GM21737 (cell line): ENCODE measurements at regions not wholly inside any gene's neighbourhood (a gene's known extent, or its start where the extent isn't known, plus 50 kb on each side); places are given as distances from the start of the nearest gene placed in this dataset.

Experiments
- ATAC-seq: cut with Tn5 transposase; IDR thresholded peaks from one replicate; pipeline ENCODE4 v1.9.1; 2021; ENCODE audit warnings: mild to moderate bottlenecking, moderate library complexity; ENCODE audit not compliant: unreplicated experiment

DNA sequence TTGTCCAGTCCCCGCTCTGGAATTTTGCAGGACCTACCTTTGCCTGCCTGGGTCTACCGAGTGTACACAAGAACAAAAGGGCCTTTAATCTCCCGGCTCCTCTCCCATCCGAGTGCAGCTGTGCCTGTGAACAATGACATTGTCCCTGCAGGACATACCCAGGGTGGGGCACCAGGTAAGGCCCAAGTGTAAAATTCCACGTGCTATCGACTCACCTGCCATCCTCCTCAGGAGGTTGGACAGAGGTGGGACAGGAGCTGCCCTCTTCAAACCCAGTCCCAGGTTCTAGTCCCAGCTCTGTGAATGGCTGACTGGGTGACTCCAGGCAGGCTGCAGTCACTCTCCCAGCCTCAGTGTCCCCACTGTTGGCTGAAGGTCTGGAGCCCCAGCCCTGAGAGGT is 159.6 kb upstream of the ALDH1B1 start:
- ATAC-seq, result no peak

DNA sequence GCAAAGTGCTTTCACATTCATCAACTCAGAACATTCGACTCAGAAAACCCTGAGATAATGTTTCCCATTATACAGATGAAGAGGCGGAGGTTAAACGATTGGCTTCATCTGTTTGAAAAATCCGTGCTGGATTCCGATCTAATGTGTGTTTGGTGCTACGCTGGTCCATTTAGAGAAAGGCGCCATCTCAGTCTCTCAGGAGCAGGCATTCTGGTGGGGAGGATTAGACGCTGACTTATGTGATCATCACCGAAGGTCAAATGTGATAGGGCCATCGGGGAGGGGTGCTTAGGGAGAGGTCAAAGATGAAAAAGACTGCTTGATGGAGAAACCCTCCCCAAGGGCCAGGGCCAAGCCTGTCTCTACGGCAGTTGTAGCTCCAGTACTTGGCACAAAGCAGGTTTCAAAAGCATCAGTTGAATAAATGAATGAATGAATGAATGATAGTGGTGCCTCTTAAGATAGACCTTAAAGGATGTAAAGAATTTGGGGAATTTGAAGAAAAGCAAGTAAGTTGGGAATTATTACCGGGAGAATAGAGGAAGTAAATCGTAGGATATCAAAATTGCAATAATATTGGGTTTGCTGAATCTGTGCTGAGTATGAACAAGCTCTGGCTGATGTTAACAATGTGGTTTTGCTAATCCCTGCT is 160.6 kb upstream of the SHB start:
- ATAC-seq, result no peak

DNA sequence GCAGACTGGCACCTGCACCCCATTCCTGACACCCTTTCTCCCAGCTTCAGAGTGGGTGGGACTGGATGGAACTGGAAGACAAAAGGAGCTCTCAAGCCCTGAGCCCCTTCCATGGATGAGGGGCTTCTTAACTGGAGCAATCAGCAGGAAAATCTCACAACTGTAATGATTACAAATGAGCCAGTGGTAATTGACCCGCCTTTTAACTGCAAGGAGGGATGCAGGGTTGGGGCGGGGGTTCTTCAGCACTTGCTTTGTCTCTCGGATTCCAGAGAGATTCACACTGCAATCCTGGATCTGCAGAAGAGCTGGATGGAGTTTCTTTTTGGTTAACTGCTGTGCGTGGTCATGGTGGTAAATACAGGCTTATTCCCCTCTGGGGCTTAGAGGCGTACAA is 160.1 kb upstream of the SHB start:
- ATAC-seq, result no peak

DNA sequence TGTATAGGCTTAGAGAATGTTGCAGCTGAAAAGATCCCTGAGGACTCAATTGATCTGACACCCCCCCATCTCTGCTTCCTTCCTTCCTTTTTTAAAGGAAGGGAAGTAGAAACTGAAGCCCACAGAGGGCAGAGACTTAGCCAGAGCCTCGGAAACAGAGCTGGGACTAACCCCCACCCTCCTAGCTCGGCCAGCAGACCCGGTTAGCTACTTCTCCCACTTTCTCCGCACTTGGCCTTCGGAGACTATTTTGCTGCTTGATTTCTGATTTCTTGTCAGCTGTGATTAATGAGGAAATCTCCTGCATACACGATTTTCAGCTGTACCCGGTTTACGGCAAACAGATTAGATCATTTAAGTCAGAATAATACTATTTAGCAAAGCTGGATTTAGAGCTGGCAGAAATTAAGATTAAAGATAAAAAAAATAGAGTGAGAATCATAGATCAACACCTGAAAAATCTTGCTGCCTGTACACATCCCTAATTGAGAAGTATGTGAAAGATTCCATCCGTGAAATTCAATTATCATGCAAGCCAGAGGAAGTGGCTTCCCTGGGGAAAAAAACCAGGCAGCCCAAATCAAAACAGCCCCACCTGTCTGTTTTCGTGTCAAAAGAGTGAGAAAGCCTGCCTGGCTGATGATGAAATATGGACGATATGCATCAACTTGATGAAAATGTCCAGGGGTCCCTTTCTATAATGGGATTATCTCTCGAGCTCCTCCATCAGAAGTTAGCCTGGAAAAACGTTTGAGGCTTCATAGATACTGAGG is 159.5 kb upstream of the SHB start:
- no peak for ATAC-seq

DNA sequence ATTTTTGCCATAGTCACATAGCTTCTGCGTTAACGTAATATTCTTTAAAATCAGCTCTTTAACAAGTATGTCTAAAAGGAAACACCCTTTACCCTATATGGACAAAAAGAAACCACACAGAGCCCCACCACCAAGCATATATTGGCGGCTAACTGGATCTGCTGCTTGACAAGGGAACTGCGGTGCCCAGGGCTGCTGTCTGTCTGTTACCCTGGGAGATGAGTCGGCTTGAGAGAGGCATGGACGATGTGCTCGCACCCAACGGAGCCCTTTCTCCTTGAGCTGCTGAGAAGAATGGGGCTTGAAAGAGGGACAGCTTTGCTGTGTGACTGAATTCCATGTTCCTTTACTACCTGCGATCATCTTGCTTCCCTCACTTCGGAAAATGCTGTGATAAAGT is 158.6 kb upstream of the SHB start:
- no peak for ATAC-seq

DNA sequence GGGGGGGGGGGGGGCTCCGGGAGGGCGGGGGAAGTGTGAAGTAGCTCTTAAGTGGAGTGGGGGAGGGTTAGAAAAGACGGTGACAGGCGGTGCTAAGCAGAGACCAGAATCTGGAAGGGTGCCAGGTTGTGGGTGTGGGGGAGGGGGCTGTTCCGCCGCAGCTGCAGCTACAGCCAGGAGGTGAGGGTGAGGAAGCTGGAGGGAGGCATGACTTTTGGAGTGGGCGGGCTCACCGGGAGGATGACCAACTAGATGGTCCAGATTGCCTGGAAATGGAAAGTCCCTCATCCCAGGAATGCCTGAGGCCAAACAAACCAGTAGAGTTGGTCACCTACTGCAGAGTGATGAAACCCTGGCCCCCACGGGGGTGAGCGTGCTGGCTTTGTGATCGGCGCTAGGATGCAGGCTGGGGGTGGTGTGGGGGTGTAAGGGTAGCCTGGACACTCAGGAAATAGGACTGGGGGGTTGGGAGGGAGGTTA is 158.1 kb upstream of the SHB start:
- no peak for ATAC-seq

DNA sequence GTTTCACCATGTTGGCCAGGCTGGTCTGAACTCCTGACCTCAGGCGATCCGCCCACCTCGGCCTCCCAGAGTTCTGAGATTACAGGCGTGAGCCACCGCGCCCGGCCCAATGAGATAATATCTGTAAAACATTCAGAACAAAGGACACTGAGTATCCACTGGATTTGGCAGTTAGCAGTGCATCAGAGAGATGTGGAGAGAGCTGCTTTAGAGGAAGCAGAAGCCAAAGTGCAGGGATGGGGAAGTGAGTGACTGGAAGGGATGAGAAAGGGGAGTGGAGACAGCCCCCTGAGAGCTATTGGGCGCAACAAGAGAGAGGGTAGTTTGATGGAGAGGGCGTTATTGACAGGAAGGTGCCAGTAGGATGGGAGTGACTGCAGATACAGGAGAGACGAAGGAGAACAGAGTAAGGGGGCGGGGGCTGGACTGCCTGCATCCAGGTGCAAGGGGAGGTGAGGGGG is 157.5 kb upstream of the SHB start:
- ATAC-seq, result no peak

DNA sequence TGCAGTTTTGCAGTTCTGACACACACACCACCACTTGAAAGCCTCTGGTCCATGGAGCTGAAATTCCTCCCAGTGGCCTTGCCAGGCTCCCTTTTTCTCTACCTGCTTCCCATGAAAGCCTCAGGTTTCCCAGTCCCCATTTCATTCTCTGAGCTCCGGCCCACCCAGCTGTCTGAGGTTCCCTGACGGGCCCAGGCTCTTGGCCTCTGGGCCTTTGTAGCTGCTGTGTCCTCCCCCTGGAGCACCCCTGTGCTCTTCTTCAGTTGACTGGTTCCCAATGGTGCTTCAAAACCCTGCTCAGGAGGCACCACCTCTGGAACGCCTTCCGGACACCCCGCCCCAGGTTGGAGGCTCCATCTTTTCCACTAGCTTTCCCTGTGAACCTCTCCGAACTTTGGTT is 155.9 kb upstream of the SHB start:
- no peak for ATAC-seq

DNA sequence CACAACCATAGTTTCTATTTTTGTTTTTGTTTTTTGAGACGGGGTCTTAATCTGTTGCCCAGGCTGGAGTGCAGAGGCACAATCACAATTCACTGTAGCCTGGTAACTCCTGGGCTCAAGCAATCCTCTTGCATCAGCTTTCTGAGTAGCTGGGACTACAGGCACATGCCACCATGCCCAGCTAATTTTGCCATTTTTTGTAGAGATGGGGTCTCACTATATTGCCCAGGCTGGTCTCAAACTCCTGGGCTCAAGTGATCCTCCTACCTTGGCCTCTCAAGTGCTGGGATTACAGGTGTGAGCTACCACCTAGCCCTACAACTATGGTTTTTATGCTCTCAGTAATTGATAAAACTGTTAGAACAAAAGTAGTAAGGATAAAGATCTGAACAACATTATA is 147.5 kb upstream of the SHB start:
- no peak for ATAC-seq

DNA sequence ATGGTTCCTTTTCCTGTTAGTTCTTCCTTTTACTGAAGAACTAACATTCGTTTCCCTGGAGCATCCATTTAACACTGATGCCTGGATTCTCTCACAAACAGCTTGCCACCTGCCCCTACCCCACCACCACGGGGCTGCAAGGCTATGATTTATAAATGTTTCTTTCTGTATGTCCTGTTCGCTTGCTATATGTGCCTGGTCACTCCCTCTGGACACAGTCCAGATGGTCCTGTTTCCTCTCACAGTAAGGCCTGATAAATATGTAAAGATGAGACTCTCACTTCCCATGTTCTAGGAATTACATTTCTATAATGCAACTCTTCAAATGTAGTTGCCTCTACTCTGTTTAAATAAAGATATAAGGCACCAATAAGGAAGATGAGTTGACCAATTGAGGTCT is 146.4 kb upstream of the SHB start:
- ATAC-seq, result no peak

DNA sequence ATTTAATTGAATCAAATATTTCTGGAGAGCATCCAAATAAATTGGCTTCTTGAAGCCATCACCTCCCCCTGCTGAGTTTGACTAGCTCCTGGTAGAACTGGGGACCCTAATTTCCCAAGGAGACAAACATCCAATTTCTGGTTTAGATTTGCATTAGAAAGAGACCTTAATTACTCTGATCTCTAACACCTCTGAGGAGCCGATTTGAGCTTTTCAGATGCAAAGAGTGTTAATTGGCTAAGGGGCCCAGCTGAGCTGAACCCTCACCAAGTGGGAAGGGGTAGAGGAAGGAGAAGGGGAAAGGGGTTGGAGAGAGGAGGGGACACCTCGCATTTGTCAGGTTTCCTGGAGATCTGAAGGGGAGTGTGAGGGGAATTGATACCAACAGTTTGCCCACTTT is 145.4 kb upstream of the SHB start:
- ATAC-seq, result no peak

DNA sequence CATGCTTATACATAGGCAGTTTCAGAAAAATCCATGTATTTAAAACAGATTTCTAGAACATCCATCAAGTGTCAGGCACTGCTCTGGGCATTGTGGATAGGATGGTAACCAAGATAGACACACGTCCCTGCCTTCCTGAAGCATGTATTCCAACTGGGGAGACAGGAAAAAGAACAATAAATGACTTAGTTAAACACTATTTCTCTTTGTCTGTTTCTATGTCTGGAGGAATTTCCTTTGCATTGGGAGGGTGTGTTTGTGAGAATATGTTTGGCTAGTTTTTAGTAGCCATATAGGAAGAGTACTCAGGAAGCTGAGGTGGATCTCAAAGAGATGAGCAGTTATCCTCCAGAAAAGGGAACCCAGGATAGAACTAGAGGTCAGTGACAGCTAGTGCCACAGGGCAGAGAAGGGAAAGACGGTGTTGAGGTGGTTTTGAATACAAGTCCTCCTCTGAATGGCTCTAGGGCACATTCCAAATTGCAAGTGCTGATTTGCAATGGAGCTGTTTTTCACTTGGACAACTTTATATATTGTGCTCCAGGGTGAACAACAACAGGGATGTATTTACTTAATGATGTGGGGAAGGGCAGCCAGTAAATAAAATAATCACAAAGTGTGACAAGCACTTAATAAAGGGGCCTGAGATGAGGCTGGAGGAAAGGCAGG is 144.7 kb upstream of the SHB start:
- no peak for ATAC-seq

DNA sequence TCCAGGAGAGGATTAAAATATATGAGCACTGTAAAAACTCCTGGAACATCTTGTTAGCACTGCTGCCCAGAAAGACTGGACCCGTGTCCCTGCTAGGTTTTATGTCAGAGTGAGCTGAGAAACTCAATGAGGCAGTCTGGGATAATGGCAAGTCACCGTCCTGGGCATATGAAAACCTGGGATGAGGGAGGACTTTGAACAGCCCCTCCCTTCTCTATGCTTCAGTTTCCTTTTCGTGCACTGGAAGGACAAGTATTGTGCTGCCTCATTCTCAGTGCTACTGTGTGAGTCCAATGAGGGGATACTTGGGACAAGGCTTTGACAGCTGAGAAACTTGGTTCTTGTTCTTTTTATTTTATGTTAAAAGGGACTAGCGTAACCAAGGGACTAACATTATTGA is 143.0 kb upstream of the SHB start:
- no peak for ATAC-seq

DNA sequence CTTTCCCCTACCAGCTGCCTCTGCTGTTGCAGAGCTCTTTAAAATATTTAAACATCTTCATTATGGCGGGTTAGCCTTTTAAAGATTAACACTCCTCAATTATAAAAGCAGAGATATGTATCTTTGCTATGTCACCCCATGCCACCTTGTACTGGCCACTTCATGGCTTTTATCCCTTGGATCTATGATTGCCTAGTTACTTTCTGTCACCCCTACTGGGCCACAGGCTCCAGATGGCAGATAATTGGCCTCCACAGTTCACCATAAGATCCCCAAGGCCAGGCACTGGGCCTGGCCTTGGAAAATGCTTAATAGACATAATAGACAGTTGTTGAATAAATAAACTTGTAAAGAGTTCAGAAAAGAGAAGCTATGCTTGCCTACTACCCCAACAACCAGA is 142.0 kb upstream of the SHB start:
- ATAC-seq, result no peak

DNA sequence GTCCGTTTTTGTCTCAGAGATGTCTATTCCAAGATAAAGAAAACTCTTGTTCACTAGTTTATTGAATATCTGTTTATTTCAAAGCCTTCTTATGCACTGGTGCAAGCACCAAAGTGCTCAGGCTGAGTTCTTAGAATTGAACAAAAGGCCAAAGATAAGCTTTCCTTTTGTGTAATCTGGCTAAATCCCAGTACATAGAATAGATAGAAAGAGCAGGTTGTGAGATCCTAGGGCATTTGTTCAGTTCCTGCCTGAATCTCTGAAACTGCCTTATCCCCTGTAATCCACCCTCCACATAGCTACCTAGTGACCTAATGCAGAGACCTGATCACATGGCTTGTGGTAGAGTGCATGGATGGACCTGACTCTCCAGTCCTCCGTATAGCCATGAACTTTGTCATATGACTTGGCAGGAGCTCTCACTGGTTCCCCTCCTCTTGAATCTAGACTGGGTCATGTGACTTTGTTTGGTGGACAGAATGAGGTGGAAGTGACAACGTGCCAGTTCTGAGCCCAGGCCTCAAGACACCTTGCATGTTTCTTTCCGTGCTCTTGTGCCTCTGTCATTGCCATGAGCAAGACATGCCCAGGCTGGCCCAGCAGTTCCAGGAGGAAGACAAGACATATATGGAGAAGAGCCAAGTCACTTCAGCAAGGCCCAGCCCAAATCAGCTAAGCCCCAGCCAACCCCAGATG is 139.3 kb upstream of the SHB start:
- ATAC-seq, result no peak

DNA sequence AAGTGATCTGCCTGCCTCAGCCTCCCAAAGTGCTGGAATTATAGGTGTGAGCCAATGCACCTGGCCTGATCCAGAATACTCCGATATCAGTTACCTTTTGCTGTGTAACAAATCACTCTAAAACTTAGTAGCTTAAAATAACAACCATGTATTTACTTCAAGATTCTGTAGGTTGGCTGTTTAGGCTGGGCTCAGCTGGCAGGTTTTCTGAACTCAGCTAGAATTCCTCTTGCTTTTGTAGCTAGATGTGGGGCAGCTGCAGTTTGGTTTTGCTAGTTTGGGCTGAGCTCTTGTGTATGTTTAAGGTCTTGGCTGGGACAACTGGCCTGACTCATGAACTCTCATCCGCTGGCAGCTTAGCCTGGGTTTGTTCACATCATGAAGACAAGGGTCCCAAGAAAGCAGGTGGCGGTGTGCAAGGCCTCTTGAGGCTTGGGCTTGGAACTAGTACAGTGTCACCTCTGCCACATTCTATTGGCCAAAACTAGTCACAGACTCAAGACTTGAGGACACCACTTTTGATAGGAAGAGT is 138.3 kb upstream of the SHB start:
- ATAC-seq, result no peak

DNA sequence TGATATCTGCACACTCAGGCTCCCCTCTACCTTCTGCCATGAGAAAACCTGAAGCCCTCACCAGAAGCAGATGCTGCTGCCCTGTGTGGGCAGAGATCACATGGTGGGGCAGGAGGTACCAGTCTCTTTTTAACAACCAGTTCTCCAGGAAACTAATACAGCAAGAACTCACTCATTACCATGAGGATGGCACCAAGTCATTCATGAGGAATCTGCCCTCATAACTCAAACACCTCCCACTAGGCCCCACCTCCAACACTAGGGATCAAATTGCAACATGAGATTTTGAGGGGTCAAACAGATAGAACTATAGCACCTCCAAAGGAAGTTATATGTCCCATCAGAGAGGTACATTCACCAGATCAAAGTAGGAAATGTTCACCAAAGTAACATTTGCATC is 136.3 kb upstream of the SHB start:
- no peak for ATAC-seq

DNA sequence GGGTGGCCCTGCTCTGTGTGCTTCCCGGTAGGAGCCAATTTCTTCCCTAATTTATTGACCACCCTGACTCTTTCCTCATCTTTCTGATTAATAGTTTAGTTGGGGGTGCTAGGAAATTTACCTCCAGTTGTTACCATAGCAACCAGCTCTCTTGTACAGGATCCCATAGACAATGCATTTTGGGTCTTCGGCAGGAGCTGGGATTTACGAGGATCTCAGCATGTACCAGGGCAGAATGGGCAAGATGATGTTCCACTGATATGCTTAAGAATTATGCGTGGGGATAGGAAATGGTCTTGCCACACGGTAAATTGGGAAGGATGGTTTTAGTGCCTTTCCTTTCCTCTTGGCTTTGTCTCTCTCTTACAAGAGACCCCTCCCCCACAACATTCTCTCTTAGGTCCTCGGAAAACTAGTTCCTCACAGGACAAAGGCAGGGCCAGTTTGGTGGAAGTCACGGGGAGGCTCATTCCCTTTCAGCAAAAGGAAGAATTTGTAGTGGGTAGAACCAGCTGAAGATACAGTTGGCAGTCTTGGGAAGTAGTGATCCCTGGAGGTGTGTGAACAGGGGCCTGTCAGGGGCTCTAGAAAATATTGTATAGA is 133.4 kb upstream of the SHB start:
- no peak for ATAC-seq

DNA sequence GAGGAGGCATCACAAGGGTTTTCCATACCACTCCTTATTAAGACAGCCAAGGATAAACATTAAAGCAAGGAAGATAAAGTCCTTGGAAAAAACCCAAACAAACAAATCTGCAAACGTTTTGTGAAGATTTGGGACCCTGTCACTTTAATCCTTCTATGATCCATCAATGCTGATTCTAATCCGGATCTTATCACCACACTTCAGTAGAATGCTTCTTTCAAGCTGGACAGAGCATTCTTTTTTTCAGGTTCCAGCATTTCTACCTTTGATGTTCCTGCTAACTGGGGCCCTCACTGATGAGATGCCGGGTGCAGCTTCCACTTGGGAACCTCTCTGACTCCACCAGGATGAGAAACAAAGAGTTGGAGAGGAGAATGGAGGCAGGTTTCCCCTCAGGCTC is 132.8 kb upstream of the SHB start:
- no peak for ATAC-seq

DNA sequence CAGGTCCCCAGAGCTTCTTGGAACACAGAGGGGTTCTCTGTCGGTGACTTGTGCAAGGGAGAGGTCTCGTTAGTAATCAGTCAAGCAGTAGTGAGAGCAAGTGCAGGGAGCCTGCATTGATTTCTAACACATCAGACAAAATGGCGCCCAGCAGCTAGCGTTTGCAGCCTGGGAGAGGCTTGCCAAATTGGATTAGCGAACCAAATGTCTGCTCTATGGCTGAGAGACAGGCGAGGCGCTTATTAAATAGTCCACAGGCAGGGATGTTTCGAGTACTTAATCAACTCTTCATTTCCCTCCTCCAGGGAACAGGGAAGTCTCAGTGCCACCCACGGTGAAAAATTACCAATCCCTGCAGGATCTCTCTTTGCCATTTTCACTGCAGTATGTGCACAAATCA is 131.4 kb upstream of the SHB start:
- no peak for ATAC-seq

DNA sequence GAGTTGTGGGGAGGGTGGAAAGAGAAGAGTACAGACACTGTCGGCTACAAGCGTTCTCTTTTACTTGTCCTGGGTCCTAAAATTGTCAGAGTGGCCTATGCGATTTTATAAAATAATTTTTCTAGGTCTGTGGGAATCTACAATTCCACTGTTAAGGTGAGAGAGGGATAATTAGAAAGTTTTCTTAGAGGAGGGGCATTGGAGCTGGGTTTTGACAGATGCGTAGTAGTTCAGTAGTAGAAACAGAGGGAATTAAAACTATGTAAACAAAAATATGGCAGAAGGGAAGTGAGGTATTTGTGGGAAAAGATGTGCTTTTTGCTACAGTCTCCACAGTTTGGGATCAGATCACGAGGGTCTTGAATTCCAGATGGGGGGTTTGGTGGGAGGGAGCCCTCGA is 129.1 kb upstream of the SHB start:
- ATAC-seq, result no peak
